OCI-LY3 (cell line): ENCODE measurements at regions not wholly inside any gene's neighbourhood (a gene's known extent, or its start where the extent isn't known, plus 50 kb on each side); places are given as distances from the start of the nearest gene placed in this dataset.

ENCODE experiments used
- H2AFZ ChIP-seq: fragments of 200-600, 300-600 bp; shearing (Covaris generic); 2 replicates; pipeline ENCODE4 v1.6.0; 2014; ENCODE audit warnings: antibody characterized with exemption, low read depth, low read length
- H3K27ac ChIP-seq: fragments of 200-600, 300-600 bp; sonication (generic); 2 replicates; pipeline ENCODE4 v1.5.1; 2014; ENCODE audit warnings: mild to moderate bottlenecking, low read length, moderate library complexity, mixed read lengths
- H3K27me3 ChIP-seq: fragments of 200-600, 300-600 bp; sonication (generic); 2 replicates; pipeline ENCODE4 v1.6.1; 2014; ENCODE audit warnings: low read depth, low read length, mixed read lengths
- H3K36me3 ChIP-seq: fragments of 200-600, 300-600 bp; sonication (generic); replicated peaks from 2 replicates; pipeline ENCODE3; 2014; ENCODE audit warnings: low read depth, low read length, mixed read lengths
- H3K4me1 ChIP-seq: fragments of 300-600, 200-600 bp; sonication (generic); 2 replicates; pipeline ENCODE4 v1.6.1; 2014; ENCODE audit warnings: low read length, mixed read lengths
- H3K4me2 ChIP-seq: fragments of 200-600, 300-600 bp; sonication (generic); 2 replicates; pipeline ENCODE4 v1.6.1; 2014; ENCODE audit warnings: low read length, mixed read lengths
- H3K4me3 ChIP-seq: fragments of 300-600, 200-600 bp; sonication (generic); 2 replicates; pipeline ENCODE4 v1.5.1; 2014; ENCODE audit warnings: antibody characterized with exemption, mild to moderate bottlenecking, low read length, moderate library complexity
- H3K79me2 ChIP-seq: fragments of 300-600, 200-600 bp; shearing (Covaris generic); 2 replicates; pipeline ENCODE4 v1.6.1; 2014; ENCODE audit warnings: mild to moderate bottlenecking, low read length, mixed read lengths
- H3K9ac ChIP-seq: fragments of 300-600, 200-600 bp; shearing (Covaris generic); 2 replicates; pipeline ENCODE4 v1.6.0; 2014; ENCODE audit warnings: mild to moderate bottlenecking, low read length, moderate library complexity
- H3K9me3 ChIP-seq: fragments of 200-600, 300-600 bp; shearing (Covaris generic); 2 replicates; pipeline ENCODE4 v1.6.1; 2014; ENCODE audit warnings: low read length, mixed read lengths; ENCODE audit not compliant: insufficient read depth
- H4K20me1 ChIP-seq: fragments of 200-600, 300-600 bp; sonication (generic); 2 replicates; pipeline ENCODE4 v1.6.1; 2016; ENCODE audit warnings: low read length, mixed read lengths; ENCODE audit not compliant: insufficient read depth
- CTCF ChIP-seq: fragments of 200-600, 300-600 bp; sonication (generic); IDR thresholded peaks from 2 replicates; pipeline ENCODE4 v1.5.1; 2014; ENCODE audit warnings: antibody characterized with exemption, low read length, low read depth
- EZH2phosphoT487 ChIP-seq: fragments of 200-600 bp; shearing (Covaris generic); IDR thresholded peaks from 2 replicates; pipeline ENCODE4 v1.6.1; 2018; ENCODE audit warnings: antibody characterized with exemption, mixed run types, low read depth

- Histone ChIP-seq H3K27ac (no peak overlapping the region), H3K4me2 (no peak overlapping the region), H3K79me2 (no peaks in the 10 kb centered on the region), H4K20me1 (no peaks in the 10 kb centered on the region), H3K9me3 (no peaks in the 10 kb centered on the region), H3K4me3 (no peak overlapping the region), H3K4me1 (no peaks in the 10 kb centered on the region), H2AFZ (no peak overlapping the region), H3K36me3 (no peaks in the 10 kb centered on the region), H3K9ac (no peak overlapping the region), H3K27me3 (no peaks in the 10 kb centered on the region)
- TF ChIP-seq CTCF (no peak), EZH2phosphoT487 (no peak)
Measured at GRCh38 chr2:138389063-138389462, 112.5 kb upstream of the SPOPL start.

- no peaks in the 10 kb centered on the region for H3K9me3 ChIP-seq
- H3K79me2 ChIP-seq = no peaks in the 10 kb centered on the region
- H3K4me2 ChIP-seq = no peak overlapping the region
- no peaks in the 10 kb centered on the region for H3K4me1 ChIP-seq
- H4K20me1 ChIP-seq = no peaks in the 10 kb centered on the region
- TF ChIP-seq CTCF (no peak), EZH2phosphoT487 (no peak)
- H3K27ac ChIP-seq = no peak overlapping the region
- no peak overlapping the region for H2AFZ ChIP-seq
- no peak overlapping the region for H3K4me3 ChIP-seq
- H3K36me3 ChIP-seq = no peaks in the 10 kb centered on the region
- no peaks in the 10 kb centered on the region for H3K27me3 ChIP-seq
- no peak overlapping the region for H3K9ac ChIP-seq
Measured at GRCh38 chr2:138390316-138390945, 111.1 kb upstream of the SPOPL start.

GRCh38 chr2:138391946-138392345 is 109.6 kb upstream of the SPOPL start:
- Histone ChIP-seq H3K9ac (no peak overlapping the region), H3K9me3 (no peaks in the 10 kb centered on the region), H3K4me2 (no peak overlapping the region), H3K79me2 (no peaks in the 10 kb centered on the region), H3K27me3 (no peaks in the 10 kb centered on the region), H4K20me1 (no peaks in the 10 kb centered on the region), H3K4me3 (no peak overlapping the region), H3K27ac (no peak overlapping the region), H3K4me1 (no peaks in the 10 kb centered on the region), H2AFZ (no peak overlapping the region), H3K36me3 (no peaks in the 10 kb centered on the region)
- TF ChIP-seq EZH2phosphoT487 (no peak), CTCF (no peak)

- H3K79me2 ChIP-seq = no peaks in the 10 kb centered on the region
- no peak overlapping the region for H3K9ac ChIP-seq
- H2AFZ ChIP-seq = no peak overlapping the region
- no peaks in the 10 kb centered on the region for H3K27me3 ChIP-seq
- H3K4me2 ChIP-seq = no peak overlapping the region
- no peak overlapping the region for H3K27ac ChIP-seq
- no peak for TF ChIP-seq CTCF
- no peak for TF ChIP-seq EZH2phosphoT487
- no peak overlapping the region for H3K4me3 ChIP-seq
- H3K36me3 ChIP-seq = no peaks in the 10 kb centered on the region
- no peaks in the 10 kb centered on the region for H4K20me1 ChIP-seq
- no peaks in the 10 kb centered on the region for H3K9me3 ChIP-seq
- no peaks in the 10 kb centered on the region for H3K4me1 ChIP-seq
Measured at GRCh38 chr2:138395565-138396306, 105.8 kb upstream of the SPOPL start.
